ENCODE measurements at regions not wholly inside any gene's neighbourhood (a gene's known extent, or its start where the extent isn't known, plus 50 kb on each side); places are given as distances from the start of the nearest gene placed in this dataset.
"Not testable (repeated sequence)": the region's sequence is repeated elsewhere in the genome, so short reads cannot be mapped to it uniquely, and the experiment has no call there.

DNA sequence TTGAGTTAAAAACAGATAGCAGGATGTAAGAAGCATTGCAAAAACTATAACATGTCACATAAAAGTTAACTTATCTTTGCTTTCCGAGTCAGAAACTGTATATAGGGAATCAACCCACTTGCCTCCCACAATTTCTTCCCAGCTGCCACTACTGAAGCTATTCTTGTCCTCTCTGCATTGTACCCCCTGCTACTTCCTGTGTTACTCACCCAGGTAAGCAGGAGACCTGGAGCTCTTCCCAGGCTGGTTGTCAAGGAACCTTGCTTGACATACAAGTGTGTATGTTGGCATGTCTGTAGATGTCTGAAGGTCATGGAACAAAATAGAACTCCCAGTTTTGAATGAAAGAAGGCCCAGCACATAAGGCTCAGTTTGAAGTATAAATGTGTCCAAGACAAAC, 74.3 kb upstream of the LRRC4C start:
- 44 to 60% methylated on average over 1 of the region's 1 CpG for WGBS, 2 donors (ENCODE audit: low coverage in 1 of 2)
- no peak for TF ChIP-seq EP300 (IDR thresholded peaks at IDR 0.05)
- TF ChIP-seq POLR2AphosphoS5 (IDR thresholded peaks at IDR 0.05) = no peak
- TF ChIP-seq, protein P1, sequence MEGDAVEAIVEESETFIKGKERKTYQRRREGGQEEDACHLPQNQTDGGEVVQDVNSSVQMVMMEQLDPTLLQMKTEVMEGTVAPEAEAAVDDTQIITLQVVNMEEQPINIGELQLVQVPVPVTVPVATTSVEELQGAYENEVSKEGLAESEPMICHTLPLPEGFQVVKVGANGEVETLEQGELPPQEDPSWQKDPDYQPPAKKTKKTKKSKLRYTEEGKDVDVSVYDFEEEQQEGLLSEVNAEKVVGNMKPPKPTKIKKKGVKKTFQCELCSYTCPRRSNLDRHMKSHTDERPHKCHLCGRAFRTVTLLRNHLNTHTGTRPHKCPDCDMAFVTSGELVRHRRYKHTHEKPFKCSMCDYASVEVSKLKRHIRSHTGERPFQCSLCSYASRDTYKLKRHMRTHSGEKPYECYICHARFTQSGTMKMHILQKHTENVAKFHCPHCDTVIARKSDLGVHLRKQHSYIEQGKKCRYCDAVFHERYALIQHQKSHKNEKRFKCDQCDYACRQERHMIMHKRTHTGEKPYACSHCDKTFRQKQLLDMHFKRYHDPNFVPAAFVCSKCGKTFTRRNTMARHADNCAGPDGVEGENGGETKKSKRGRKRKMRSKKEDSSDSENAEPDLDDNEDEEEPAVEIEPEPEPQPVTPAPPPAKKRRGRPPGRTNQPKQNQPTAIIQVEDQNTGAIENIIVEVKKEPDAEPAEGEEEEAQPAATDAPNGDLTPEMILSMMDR (IDR thresholded peaks at IDR 0.05) = no peak
- TF ChIP-seq POLR2A (IDR thresholded peaks at IDR 0.05) = no peak
- Histone ChIP-seq H3K9me3 (no peaks in the 10 kb centered on the region), H3K4me1 (no peaks in the 10 kb centered on the region), H3K27me3 (no peaks in the 10 kb centered on the region), H3K36me3 (no peaks in the 10 kb centered on the region), H3K27ac (no peak overlapping the region), H3K4me3 (no peak overlapping the region)
- no peak for ATAC-seq

DNA sequence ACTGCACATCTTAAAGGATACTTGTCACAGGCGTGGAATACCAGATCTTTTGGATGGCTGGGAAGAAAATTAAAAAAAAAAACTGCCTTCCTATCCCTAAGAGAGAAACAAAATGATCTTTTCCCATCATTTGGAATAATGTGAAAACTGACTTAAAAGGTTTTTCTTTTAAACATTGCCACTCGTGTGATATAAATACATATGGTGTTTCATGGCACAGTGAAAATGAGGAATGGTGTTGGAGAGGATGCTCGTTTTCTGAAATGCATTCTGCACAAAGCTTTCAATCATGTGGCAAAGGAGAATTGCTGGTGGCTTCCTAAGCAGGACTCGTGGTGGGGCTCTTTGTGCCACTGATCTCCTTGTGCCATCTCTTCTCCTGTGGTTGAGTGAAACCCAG, 74.9 kb upstream of the LRRC4C start:
- no peak for ATAC-seq
- 44 to 50% methylated on average over 3 to 4 of the region's 4 CpGs for WGBS, 2 donors (ENCODE audit: low coverage in 1 of 2)
- no peaks in the 10 kb centered on the region for H3K4me1 ChIP-seq
- no peaks in the 10 kb centered on the region for H3K9me3 ChIP-seq
- H3K27me3 ChIP-seq = no peaks in the 10 kb centered on the region
- H3K4me3 ChIP-seq = no peak overlapping the region
- H3K36me3 ChIP-seq = no peaks in the 10 kb centered on the region
- H3K27ac ChIP-seq = no peak overlapping the region
- TF ChIP-seq EP300 (IDR thresholded peaks at IDR 0.05) (no peak), POLR2A (IDR thresholded peaks at IDR 0.05) (no peak), POLR2AphosphoS5 (IDR thresholded peaks at IDR 0.05) (no peak)
- TF ChIP-seq, protein P1 (IDR thresholded peaks at IDR 0.05) = no peak

DNA sequence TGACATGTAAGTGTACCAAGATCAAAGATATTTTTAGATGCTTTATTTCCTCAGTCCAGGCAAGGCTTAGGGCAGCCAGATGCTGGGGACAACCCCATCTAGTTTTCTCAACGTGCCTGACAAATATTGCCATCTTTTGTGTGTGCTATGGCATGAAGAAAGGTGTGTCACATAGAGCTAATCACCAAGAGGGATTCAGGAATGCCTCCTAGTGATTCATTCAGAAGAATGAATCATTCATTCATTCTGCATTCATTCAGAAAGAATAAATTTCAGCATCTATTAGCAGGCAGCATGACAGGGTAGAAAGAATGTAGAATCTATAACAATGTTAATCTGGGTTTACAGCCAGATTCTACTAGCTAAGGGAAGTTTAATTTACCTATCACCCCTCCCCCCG, 75.4 kb upstream of the LRRC4C start:
- no peaks in the 10 kb centered on the region for H3K4me1 ChIP-seq
- ATAC-seq = no peak
- no peaks in the 10 kb centered on the region for H3K36me3 ChIP-seq
- no peaks in the 10 kb centered on the region for H3K9me3 ChIP-seq
- TF ChIP-seq POLR2A (IDR thresholded peaks at IDR 0.05) (no peak), POLR2AphosphoS5 (IDR thresholded peaks at IDR 0.05) (no peak)
- H3K27me3 ChIP-seq = no peaks in the 10 kb centered on the region
- no peak overlapping the region for H3K27ac ChIP-seq
- 58 to 62% methylated on average over 2 of the region's 2 CpGs for WGBS, 2 donors (ENCODE audit: low coverage in 1 of 2)
- no peak overlapping the region for H3K4me3 ChIP-seq

DNA sequence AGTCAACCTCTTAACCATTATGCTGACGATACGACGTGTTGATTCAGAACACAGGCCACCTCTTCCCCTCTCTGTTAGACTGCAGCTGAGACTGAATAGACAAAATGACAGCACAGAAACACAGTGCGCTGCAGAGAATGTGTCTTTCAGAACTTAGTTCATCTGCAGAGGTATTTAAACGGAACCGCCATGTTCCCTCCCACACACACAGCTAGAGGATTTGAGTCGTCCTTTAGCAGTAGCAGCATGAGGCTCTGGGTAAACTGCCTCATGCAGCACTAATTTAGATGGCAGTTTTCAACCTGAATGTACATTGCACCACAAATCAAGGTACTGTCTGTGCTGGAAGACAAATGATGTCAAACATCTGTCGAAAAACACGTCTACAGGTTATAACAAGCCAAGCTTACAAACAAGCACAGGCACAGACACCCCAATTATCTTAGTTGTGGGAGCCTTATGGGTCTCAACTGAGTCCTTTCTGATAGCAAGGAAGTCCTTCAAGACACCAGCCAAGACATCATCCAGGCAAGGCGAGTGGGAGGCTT, 76.6 kb upstream of the LRRC4C start:
- no peak for ATAC-seq
- Histone ChIP-seq H3K4me3 (no peak overlapping the region), H3K36me3 (no peaks in the 10 kb centered on the region), H3K27ac (no peak overlapping the region), H3K27me3 (no peaks in the 10 kb centered on the region), H3K9me3 (no peaks in the 10 kb centered on the region), H3K4me1 (no peaks in the 10 kb centered on the region)
- TF ChIP-seq, protein P1 (IDR thresholded peaks at IDR 0.05) = no peak
- TF ChIP-seq EP300 (IDR thresholded peaks at IDR 0.05) (no peak), POLR2A (IDR thresholded peaks at IDR 0.05) (no peak)
- 65 to 75% methylated on average over 7 to 8 of the region's 10 CpGs for WGBS, 2 donors (ENCODE audit: low coverage in 1 of 2)

DNA sequence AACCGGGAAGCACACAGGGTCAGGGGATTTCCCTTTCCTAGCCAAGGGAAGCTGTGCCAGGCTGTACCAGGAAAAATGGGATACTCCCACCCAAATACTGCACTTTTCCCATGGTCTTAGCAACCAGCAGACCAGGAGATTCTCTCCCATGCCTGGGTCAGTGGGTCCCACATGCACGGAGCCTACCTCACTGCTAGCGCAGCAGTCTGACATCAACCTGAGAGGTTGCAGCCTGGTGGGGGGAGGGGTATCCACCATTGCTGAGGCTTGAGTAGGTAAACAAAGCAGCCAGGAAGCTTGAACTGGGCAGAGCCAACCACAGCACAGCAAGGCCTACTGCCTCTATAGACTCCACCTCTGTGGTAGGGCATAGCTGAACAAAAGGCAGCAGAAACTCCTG, 85.5 kb upstream of the LRRC4C start:
- not testable (repeated sequence) for H3K36me3 ChIP-seq, H3K27me3 ChIP-seq, H3K27ac ChIP-seq, ATAC-seq, H3K4me3 ChIP-seq, H3K4me1 ChIP-seq, H3K9me3 ChIP-seq
- no CpG with 5 or more reads among the region's 3 CpGs for WGBS, 2 donors (ENCODE audit: low coverage in 1 of 2)

DNA sequence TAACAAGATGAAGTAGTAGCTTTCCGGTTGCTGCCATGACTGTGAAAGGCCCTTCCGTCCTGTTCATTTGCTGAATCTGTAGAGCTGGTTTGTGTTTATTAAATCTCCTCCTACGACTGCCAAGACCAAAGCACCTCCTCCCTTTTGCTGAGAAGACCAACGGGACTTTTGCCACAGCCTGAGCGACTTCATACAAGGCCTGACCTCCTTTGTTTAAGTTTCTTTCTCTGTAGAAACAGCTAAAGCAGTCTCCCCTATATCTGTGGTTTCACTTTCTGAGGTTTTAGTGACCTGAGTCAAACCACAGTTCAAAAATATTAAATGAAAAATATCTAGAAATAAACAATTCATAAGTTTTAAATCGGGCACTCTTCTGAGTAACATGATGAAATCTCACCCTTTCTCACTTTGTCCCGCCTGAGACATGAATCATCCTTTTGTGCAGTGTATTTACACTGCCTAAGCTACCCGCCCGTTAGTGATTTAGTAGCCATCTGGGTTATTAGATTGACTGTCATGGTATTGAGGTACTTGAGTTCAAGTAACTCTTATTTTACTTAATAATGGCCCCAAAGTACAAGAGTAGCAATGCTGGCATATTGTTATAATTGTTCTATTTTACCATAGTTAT, 119.1 kb upstream of the LRRC4C start:
- no peak for ATAC-seq
- WGBS, 2 donors (ENCODE audit: low coverage in 1 of 2) = 56 to 67% methylated on average over 5 to 9 of the region's 9 CpGs
- no peak overlapping the region for H3K27ac ChIP-seq

More for the DNA sequence above, 119.1 kb upstream of the LRRC4C start:
- Histone ChIP-seq H3K9me3 (no peaks in the 10 kb centered on the region), H3K27me3 (no peaks in the 10 kb centered on the region), H3K4me3 (no peak overlapping the region), H3K4me1 (no peaks in the 10 kb centered on the region), H3K36me3 (no peaks in the 10 kb centered on the region)
- TF ChIP-seq EP300 (IDR thresholded peaks at IDR 0.05) = no peak
- no peak for TF ChIP-seq POLR2AphosphoS5 (IDR thresholded peaks at IDR 0.05)
- TF ChIP-seq POLR2A (IDR thresholded peaks at IDR 0.05) = no peak
- TF ChIP-seq, protein P1 (IDR thresholded peaks at IDR 0.05) = no peak

Data from gastroesophageal sphincter (tissue), 4 donors.